ENCODE measurements at regions not wholly inside any gene's neighbourhood (a gene's known extent, or its start where the extent isn't known, plus 50 kb on each side); places are given as distances from the start of the nearest gene placed in this dataset.

DNA sequence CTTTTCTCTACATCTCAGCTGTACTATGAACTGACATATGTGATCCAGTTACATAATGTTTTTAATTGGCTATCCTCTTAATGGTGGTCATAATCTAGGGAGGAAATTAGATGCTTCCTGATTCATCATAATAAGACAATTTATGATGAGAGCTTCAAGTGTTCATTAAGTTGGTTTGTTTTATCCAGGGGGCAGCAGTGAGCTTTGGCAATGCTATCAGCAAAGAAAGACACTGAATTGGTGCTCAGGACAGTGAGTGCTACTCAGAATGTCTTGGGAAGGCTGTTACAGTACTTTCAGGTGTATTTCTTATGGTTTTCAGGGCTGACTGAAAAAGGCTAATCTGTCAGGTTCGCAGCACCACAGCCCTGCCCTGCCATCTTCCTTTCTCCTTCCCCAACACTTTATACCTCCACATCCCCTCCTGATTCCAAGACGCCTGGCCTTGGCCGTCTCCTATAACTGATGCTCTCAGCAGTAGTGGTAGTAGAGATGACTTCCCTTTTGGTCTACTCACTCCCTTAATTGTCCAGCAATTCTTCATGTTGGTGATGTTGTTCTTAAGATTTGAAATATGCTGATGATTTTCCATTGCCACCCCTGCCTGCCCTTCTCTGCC lies 67.0 kb upstream of the TNFAIP3 start:
- TF ChIP-seq, protein P1, sequence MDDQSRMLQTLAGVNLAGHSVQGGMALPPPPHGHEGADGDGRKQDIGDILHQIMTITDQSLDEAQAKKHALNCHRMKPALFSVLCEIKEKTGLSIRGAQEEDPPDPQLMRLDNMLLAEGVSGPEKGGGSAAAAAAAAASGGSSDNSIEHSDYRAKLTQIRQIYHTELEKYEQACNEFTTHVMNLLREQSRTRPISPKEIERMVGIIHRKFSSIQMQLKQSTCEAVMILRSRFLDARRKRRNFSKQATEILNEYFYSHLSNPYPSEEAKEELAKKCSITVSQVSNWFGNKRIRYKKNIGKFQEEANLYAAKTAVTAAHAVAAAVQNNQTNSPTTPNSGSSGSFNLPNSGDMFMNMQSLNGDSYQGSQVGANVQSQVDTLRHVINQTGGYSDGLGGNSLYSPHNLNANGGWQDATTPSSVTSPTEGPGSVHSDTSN (IDR thresholded peaks at IDR 0.05; ENCODE audit: insufficient replicate concordance, low read depth, low read length), result no peak
- no peak for TF ChIP-seq RBBP5 (conservative IDR thresholded peaks at IDR 0.05)
- TF ChIP-seq CBX3 (IDR thresholded peaks at IDR 0.05; ENCODE audit: borderline replicate concordance, low read depth), result no peak
- TF ChIP-seq, protein P2, sequence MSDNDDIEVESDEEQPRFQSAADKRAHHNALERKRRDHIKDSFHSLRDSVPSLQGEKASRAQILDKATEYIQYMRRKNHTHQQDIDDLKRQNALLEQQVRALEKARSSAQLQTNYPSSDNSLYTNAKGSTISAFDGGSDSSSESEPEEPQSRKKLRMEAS (IDR thresholded peaks at IDR 0.05; ENCODE audit: low read depth, low read length), result no peak
- TF ChIP-seq, protein P3, sequence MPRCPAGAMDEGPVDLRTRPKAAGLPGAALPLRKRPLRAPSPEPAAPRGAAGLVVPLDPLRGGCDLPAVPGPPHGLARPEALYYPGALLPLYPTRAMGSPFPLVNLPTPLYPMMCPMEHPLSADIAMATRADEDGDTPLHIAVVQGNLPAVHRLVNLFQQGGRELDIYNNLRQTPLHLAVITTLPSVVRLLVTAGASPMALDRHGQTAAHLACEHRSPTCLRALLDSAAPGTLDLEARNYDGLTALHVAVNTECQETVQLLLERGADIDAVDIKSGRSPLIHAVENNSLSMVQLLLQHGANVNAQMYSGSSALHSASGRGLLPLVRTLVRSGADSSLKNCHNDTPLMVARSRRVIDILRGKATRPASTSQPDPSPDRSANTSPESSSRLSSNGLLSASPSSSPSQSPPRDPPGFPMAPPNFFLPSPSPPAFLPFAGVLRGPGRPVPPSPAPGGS (IDR thresholded peaks at IDR 0.05; ENCODE audit: borderline replicate concordance, insufficient read depth, low read depth, low read length, poor library complexity, severe bottlenecking), result no peak
- TF ChIP-seq, protein P4, sequence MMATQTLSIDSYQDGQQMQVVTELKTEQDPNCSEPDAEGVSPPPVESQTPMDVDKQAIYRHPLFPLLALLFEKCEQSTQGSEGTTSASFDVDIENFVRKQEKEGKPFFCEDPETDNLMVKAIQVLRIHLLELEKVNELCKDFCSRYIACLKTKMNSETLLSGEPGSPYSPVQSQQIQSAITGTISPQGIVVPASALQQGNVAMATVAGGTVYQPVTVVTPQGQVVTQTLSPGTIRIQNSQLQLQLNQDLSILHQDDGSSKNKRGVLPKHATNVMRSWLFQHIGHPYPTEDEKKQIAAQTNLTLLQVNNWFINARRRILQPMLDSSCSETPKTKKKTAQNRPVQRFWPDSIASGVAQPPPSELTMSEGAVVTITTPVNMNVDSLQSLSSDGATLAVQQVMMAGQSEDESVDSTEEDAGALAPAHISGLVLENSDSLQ (IDR thresholded peaks at IDR 0.05), result no peak
- TF ChIP-seq POLR2AphosphoS5 (IDR thresholded peaks at IDR 0.05; ENCODE audit: low read length), result no peak
- no peak for TF ChIP-seq SMAD5 (IDR thresholded peaks at IDR 0.05; ENCODE audit: low read depth)
- TF ChIP-seq YY1 (IDR thresholded peaks at IDR 0.05; ENCODE audit: low read depth, low read length), result 0 out of 2 replicates have a peak, but pooled peaks have one; percentile 29
- no peak for TF ChIP-seq KDM1A (IDR thresholded peaks at IDR 0.05; ENCODE audit: borderline replicate concordance)
- TF ChIP-seq BRCA1 (IDR thresholded peaks at IDR 0.05; ENCODE audit: low read depth, low read length), result no peak
- no peak for TF ChIP-seq CHD4 (IDR thresholded peaks at IDR 0.05)
- TF ChIP-seq NFYB (IDR thresholded peaks at IDR 0.05; ENCODE audit: insufficient read depth, low read depth, low read length), result no peak
- TF ChIP-seq SPI1 (IDR thresholded peaks at IDR 0.05; ENCODE audit: borderline replicate concordance, insufficient read depth, low read depth, low read length), result no peak
